Fibroblast of villous mesenchyme (primary cell): ENCODE measurements at regions not wholly inside any gene's neighbourhood (a gene's known extent, or its start where the extent isn't known, plus 50 kb on each side); places are given as distances from the start of the nearest gene placed in this dataset.

Source experiments
- DNase-seq: peaks from one replicate; pipeline ENCODE4 v3.0.0-alpha.2; 2010; ENCODE audit warnings: low read depth
- H3K4me3 ChIP-seq: 2 replicates; pipeline ENCODE4 v1.5.1; 2011; ENCODE audit warnings: low read depth, mild to moderate bottlenecking, low read length
- CTCF ChIP-seq: IDR thresholded peaks from 2 replicates; pipeline ENCODE4 v1.5.1; 2012; ENCODE audit warnings: low read depth, mild to moderate bottlenecking, low read length; ENCODE audit not compliant: insufficient read depth

GRCh38 chr7:21029006-21029405 is 242.3 kb upstream of the SP8 start:
- no peak for DNase-seq
- H3K4me3 ChIP-seq, result no peak overlapping the region
- no peak for TF ChIP-seq CTCF

GRCh38 chr7:21030237-21030871 is 243.7 kb upstream of the SP8 start:
- no peak for TF ChIP-seq CTCF
- no peak for DNase-seq
- H3K4me3 ChIP-seq, result no peak overlapping the region

- no peak for TF ChIP-seq CTCF
- H3K4me3 ChIP-seq, result no peak overlapping the region
- no peak for DNase-seq
Measured at GRCh38 chr7:21041252-21041651, 254.6 kb upstream of the SP8 start.

- no peak for DNase-seq
- TF ChIP-seq CTCF, result no peak
- no peak overlapping the region for H3K4me3 ChIP-seq
Measured at GRCh38 chr7:21041666-21042065, 255.0 kb upstream of the SP8 start.

- no peak for TF ChIP-seq CTCF
- no peak overlapping the region for H3K4me3 ChIP-seq
- DNase-seq, result no peak
Measured at GRCh38 chr7:21044384-21044783, 257.7 kb upstream of the SP8 start.

GRCh38 chr7:21044913-21045568 is 258.4 kb upstream of the SP8 start:
- TF ChIP-seq CTCF, result no peak
- H3K4me3 ChIP-seq, result no peak overlapping the region
- no peak for DNase-seq

- no peak overlapping the region for H3K4me3 ChIP-seq
- DNase-seq, result no peak
- TF ChIP-seq CTCF, result no peak
Measured at GRCh38 chr7:21051865-21052264, 265.2 kb upstream of the SP8 start.
